ENCODE measurements at regions not wholly inside any gene's neighbourhood (a gene's known extent, or its start where the extent isn't known, plus 50 kb on each side); places are given as distances from the start of the nearest gene placed in this dataset.

DNA sequence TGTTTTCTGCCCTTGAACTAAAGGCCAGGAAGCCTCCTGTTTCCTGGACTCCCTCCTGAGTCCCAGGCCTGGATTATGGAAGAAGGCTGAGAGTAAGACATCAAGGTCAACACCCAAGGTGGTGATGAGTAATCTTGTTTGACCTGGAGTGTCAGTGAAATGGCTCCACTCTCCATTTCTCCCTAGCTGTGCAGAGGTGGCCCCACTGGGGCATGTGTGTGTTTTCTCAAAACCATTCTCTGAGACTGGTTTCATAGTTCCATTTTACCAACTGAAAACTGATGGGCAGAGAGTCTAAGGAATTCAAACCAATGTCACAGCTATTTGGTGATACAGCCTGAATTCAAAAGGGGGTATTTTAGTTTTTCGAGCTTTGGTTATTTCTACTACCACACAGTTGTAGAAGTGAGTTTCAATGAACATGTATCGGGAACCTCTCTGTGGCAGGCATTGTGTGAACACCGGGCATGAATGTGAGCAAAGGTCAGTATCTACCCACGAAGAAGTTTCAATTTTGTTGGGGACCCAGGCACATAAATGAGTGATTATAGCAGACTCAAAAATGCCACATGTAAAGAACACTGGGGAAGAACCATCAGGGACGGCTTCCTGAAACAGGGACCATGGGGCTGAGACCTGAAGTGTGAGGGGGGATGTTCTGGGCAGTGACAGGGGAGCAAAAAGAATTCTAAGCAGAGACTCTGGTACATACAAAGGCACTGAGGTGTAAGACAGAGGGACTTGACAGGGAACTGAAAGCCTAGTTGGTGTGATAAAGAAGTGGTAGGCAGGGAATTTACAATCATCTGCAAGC lies 269.6 kb upstream of the KLF4 start:
- no peak for DNase-seq

DNA sequence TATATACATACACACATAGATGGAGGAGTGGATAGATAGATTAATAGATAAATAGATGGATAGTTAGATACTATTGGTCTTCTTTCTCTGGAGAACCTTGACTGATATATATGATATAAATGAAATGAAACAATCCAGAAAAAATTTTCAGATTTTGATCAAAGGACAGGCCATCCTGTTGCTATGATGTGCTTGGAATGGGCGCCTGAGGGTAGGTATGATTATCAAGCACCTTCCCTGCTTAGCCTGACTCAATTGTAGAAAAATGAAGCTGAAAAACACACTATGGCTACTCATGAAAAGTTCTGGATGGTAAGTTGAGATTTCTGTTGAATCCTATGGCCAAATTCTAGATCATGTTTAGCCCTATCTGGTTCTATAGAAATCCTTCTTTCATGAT lies 266.5 kb upstream of the KLF4 start:
- no peak for DNase-seq

DNA sequence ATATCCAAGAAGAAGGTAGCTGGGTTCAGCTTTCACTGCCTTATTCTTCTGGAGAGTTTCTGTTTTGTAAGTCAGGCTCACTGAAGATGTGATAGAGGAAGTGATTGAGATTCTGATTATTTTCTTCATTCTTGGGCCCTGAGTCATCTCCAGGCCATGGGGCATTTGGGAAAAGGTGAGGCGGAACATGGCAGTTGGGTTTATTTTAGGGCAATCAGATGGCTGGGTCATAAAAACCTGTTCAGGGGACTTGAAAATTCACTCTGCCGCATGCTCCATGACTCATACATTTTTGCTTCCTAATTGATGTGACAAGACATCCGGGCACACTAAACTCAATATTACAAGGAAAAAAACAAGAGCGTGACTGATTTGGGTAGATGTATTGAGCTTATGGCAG lies 265.7 kb upstream of the KLF4 start:
- no peak for DNase-seq

DNA sequence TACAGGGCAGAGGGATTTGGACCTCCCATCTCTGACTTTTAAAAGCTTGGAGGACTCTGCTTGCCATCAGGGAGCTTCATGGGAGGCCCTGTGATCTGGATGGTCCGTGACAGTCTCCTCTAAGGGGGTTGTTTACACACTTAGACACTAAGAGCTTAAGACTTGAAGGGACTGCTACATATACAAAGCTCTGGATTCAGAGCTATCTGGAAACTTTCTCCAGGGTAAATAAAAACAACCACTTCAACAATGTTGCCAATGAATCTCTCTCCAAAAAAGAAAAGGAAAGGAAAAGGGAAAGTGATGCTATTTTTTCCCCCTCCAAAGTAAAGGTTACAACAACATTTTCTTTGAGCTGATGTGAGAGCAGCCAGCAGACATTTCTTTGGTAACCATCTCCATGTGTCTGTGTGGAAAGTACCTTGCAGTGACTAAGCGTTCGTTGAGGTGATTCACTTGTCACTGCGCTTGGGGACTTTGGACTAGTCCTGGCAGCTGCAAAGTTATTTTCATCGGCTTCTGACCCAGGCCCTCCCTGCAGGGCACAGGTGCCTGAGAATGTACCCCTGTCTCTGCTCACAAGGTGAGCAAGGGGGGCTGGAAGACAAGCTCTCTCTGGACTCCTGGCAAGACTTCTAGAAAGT lies 262.1 kb upstream of the KLF4 start:
- no peak for DNase-seq

DNA sequence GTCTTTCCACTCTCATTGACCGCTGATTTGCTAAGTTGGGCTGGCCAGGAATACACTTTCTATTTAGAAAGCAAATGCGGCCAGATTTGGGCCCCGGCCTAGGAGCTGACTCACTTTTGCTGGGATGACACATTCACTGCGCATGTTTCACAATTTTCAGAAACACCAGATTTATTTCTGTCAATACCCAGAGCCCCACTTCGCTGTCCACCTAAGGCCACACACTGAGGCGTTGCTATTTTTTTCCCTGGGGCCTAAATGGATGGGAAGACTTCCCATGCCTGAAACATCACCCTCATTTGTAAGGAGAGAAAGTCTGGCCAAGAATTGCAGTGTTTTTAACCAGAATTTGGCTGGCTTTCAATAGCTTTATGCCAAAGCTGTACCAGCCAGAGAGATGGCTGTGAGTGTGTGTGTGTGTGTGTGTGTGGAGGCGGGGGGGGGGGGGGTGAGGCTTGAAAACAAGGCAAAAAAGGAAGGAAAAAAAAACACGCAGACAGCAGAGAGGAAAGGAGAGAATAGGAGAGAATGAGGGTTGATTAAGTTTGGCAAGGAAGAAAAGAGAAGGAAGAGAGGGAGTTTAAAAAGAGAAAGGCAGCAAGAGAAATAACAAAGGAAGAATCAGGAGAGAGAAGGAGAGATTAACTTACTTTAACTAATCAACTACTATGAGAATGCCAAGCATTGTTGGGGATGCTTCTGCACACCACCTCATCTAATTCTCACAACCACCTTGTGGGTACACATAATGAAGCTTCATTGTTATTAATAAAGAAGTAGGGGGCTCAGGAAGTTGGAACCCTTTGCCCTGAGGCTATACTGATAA lies 261.4 kb upstream of the KLF4 start:
- DNase-seq = no peak

DNA sequence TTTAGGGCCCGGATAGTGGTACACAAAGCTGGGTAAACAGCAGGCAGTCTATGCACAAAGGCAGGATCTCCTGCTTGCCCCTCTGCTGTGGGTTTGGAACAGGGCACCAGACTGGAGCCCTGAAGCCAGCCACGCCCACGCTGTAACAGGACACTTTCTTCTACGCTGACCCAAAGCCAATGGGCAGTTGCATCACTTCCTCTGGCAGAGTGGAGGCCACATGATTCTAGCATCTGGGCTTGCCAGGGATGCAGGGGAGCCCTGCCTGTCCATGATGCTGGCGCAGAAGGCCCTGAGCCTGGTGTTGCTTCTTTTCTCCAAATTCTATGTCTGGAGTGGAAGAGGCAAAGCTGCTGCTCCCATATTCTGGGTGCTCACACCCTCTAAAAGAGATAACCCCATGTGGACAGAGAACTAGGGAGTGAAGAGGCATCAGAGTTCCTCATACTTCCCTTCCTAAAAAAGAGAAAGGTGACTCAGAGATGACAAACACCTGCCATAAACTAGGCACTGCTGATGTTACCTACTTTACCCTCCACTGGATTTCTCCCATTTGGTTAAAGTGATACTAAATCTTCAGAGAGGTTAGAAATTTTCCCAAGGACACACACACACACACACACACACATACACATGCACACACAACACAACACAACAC lies 260.3 kb upstream of the KLF4 start:
- DNase-seq = peak in 1 of 5 donors; percentile 1

DNA sequence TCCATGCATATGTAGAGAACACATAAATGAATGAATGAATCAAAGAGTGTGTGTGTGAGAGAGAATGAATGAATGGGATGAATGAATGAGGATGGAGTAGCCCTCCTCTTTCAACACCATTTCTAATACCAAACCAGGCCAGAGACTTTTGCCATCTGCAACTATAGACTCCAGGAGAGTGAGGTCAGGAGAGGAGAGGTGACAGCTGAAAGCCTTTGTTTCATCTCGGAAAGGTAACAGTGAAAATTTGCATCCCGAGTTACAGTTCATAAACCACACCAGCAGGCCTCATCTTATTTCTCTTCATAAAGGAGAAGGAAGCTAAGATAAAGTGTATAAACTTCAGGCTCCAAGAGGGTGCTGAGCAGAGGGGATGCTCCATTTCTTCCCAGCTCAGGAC lies 255.3 kb upstream of the KLF4 start:
- DNase-seq = no peak

DNA sequence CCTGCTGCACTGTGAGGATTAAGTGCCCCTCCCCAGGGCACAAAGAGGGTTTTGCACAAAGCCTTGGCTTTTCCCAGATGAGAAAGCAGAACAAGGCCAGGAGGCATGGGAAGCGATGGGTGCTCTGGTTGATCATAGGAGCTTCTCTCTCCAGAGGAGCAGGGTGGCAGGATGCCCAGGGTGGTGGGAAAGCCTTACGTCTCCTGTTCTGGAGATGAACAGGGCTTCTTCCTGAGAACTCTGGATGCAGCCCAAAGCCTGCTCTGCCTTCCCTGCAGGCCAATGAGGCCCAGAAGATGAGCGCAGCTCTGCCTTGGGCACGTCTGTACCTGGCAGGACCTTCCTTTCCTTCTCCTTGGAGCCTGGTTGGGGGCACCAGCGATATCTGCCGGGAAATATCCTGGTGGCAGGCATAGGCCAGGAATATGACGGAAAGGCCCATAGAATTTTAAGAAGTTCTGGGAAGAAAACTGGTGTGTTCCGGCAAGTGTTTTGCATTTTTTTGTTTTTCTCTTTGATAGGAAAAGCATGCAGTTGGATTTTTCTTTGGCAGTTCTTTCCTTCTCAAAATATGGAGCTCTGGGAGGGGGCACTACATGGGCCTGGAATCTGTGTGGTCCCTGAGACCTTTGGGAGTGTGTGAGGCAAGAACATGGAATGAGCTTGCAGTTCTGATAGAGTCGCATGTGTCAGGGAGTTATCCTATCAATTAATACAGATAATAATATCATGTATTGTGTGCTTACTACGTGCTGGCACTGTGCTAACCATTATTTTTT lies 253.2 kb upstream of the KLF4 start:
- DNase-seq = no peak

DNA sequence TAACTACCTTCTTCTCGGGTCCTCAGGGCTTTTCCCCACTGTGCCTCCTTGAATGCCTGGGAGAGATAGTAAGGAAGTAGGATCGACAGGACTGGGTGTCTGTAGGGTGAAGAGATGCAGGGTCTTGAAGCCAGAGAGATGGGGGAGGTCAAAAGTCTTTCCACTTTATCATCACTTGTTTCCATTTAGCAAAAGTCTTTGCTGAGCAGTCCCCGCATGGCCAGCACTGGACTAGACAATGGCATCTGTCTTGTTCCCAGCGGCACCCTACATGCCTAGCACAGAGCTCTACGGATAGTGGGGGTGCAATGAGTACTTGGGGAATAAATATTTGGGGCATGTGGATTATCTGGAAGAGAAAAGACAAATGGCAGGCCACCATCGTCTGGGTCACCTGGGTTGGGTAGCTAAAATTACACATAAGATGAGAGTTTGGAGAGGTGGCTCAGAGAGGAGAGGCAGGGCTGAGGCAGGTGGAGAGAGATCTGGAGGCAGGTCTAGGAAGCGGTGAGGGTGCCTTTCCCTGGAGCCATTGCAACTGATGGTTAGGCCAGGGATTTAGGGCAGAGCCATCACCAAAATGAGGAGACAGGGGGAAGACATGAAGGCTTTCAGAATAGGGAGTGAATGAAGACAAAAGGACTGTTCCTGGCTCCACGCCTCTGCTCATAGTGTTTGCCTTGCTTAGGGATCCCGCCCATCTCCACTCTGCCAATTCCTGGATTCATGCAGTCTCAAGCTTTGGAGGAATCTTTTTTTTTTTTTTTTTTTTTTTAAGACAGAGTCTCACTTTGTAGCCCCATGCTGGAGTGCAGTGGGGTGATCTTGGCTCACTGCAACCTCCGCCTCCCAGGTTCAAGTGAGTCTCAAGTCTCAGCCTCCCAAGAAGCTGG lies 250.8 kb upstream of the KLF4 start:
- no peak for DNase-seq

DNA sequence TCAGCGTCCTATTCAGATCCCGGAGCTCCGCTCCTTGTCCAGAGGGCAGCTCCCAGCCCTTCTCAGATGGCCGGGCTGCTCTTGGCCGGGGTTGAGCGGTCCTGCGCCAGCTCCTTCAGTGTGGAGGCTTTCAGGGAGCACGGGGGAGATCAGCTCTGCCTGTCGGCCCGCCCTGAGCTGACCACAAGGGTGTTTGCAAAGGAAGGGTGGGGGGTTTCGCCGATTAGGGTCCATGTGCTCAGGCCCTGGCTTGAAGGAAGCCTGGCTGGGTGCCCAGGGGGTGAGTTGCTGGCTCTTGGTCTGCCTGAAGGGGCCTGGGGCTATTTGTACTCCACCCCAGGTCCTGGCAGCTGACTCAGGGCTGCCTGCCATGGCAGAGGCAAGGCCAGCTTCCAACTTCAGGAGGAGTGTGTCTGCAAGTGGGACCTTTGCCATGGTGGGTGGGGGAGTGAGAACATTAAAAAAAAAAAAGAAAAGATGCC lies 250.1 kb upstream of the KLF4 start:
- no peak for DNase-seq

DNA sequence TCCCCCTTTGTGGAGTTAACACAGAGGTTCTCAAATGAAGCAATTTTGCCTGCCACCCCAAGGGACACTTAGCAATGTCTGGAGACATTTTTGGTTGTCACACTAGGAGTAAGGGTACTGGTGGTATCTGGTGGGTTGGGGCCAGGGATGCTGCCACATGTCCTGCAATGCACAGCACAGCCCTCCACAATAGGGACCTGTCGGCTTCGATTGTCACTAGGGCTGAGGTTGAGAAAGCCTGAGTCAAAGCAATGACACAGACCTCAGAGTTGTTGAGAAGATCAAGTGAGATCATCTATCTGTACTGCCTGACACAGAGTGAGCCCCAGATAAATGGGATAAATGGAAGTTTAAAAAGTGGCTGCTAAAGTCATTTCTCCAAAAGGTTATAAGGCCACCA lies 249.2 kb upstream of the KLF4 start:
- no peak for DNase-seq

DNA sequence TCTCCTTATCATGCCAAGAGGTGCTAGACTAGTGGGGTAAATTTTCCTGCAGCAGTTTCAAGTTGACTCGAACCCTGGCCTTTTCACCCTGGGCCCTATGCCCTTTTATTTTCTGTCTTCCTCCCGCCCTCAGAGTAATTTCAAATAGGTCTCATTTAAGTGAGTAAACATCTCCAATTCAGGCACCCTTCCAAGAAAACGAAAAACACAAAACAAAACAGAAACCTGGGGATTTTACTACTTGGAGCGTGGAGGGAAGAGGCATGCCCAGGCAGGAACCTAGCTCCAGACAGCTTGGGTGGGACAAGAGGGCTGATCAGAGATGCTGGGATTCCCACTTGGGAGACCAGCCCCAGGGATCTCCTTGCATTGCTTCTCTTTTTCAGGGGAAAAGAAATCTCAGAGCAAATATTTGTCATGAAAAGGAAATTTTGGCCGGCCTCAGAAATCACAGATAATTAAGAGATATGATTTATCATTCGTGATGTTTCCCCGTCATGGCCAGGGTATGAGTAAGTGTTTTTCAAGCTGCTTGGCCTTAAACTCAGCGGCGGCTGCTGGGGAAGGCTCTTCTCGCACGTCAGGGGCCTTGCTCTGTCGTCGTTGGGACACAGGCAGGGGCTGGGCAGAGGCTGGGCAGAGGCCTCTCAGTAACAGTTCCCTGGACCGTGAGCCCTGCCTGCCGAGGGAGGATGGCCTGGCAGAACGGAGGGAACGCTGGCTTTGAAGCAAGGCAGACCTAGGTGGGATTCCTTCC lies 248.6 kb upstream of the KLF4 start:
- DNase-seq = no peak

DNA sequence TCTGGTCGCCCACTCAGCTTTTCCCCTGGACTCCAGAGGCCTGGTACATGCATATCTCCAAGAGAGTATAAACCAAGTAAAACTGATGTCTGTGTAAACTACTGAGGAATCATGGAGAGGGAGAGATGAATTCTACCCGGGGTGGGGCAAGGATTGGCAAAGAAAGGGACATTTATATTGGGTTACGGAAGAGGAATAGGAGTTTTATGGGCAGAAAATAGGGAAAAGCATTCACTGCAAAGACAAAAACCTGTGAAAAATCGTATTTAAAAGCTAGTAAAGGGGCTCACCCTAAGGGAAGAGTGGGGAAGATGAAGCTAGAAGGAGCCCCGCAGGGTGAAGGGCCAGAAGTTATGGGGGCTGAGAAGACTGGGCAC lies 248.0 kb upstream of the KLF4 start:
- no peak for DNase-seq

DNA sequence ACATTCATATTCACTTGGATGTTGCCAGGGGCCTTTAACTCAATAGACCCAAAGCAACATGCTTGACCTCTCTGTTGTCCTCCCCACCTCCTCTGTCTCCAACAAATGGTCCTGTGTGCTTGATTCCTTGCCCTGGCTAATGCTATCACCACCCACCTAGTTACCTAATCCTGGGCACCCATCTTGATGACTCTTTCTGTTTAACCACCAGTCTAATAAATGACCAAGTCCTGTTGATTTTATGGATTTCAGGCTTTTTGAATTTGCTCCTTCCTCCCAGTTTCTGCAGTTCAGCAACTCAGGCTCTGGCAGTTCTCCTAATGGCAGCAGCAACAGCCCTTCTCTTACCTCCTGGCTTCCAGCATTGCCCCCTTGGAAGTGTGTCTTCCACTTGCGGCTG lies 246.3 kb upstream of the KLF4 start:
- DNase-seq = no peak

DNA sequence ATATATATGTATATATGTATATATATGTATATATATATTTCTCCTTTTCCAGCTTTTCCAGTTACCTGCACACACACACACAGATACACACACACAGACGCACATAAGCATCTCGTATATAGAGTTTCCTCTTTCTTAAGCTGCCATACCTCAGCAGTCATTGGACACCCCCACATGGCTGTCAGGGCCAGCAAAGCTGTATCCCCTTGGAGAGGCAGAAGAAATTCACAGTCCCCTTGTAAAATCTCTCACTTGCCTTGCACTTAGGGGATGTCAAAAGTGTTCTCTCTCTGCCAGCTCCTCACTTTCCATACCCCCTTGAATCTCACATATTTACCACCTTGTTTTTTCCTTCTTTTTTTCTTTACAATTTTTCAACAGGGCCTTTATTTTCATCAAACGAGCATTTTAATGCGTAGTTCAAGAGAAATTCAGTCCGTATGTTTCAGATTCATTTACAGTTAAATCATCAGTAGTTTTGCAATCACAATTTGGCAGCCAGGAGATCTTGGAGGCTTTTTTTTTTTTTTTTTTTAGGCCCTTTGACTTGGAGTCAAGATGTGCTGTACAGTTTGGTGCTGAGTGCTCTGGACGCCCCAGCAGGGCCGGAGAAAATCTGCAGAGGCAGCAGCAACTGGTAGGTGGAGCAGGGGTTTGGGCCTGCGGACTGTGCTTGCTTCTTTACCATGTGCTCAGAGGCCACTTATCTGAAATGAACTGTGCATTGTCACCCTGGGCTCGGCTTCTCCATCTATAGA lies 244.9 kb upstream of the KLF4 start:
- DNase-seq = no peak

DNA sequence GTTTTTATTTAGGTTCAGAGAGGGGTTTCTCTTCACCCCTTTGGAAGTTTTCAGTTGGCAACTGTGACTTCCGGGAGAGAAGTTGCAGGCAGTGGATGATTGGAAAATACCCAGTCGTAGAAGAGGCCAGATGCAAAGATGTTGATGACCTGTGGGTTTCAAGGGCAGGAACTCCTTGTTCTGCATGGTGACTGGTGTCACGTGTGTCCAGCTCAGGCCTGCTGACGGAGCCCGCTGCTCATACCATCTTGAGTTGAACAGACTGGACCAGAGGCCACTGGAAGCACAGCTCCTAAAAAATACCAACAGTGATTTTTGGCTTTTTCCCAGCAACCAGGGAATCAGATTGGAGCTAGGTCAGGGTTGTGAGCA lies 243.9 kb upstream of the KLF4 start:
- DNase-seq = no peak

DNA sequence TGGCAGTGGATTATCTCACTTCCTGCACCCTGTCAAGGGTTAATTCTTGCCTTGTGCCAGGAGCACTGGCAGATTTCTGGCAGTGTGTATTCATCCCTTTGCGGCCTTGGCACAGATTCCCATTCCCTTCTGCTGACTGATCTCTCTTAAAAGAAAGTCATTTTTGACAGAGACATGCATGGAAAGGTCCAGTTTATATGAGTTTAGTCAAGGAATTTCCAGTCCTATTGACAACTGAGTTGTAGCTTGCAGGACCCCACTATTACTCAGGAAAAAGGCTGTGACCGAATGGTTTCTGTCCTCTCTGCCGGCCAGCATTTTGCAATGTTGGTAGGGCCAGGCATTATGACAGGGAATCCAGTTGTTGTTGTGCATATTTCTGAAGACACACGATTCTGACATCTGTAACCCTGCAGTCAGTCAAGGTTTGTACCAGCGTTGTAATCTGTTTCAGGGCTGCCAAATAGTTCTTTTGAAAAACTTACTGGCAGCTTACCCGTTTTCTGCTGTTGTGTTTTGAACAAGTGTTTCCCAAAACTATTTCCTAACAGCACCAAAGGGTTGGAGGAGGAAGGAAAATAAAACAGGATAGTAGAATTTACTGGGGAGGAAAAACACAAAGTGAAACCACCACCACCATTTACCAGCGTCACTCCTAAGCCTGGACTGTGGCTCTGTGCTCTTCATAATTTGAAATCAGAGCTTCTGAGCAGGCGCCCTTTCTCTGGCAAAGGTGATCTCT lies 243.4 kb upstream of the KLF4 start:
- no peak for DNase-seq

DNA sequence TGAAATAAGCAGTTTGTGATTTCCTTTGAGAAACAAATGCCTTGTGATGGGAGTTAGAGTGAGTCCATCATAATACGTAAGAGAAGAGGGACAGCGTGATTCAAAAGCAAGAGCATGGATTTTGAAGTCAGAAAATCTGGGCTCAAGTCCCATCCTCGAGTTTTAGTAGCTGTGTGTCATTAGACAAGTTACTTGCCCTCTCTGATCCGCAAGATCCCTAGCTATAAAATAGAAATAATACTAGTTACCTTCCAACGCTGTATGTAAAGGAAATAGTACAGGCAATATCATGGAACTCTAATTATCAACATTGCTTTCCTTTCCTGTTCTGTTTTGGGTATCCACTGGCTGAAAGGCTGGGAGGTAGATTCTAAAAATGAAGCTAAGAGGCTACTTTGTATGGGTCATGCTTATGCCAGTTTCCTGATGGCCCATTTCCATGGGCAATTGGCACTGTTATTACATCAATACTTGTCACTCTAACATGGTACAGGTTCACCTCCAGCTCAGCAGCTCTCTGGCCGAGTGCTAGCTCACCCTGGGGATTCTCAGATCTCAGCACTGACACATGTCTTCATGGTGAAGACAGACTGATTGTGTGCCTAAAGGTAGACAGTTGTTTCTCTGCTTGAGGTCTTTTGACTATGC lies 241.7 kb upstream of the KLF4 start:
- DNase-seq = no peak
